Activated naive CD8-positive, alpha-beta T cell treated with anti-CD3 and anti-CD28 coated beads, Interleukin-2, amount 10 ng/mL, durations not matched to agents 7 days and 5 days (primary cell): ENCODE measurements at regions not wholly inside any gene's neighbourhood (a gene's known extent, or its start where the extent isn't known, plus 50 kb on each side); places are given as distances from the start of the nearest gene placed in this dataset.
"Not testable (repeated sequence)": the region's sequence is repeated elsewhere in the genome, so short reads cannot be mapped to it uniquely, and the experiment has no call there.

Experiments
- ATAC-seq: fragments of 150-1000 bp; cut with Tn5 transposase; one replicate; pipeline ENCODE4 v1.10.0; 2021; ENCODE audit warnings: low read depth, moderate library complexity
- POLR2A ChIA-PET: fragments of 350-600 bp; sonication (Branson Sonifier 250); formaldehyde crosslinking; loops from one replicate; lab custom pipeline; 2021; ENCODE audit warnings: antibody characterized with exemption; lab: Charles Lee
- DNase-seq: peaks from one replicate; pipeline ENCODE4 v3.0.0; 2021
- H3K27ac Mint-ChIP-seq: one replicate; pipeline ENCODE4 v1.8.0; 2022; ENCODE audit warnings: mild to moderate bottlenecking, mixed read lengths
- H3K27me3 Mint-ChIP-seq: one replicate; pipeline ENCODE4 v1.8.0; 2022; ENCODE audit warnings: mild to moderate bottlenecking, moderate library complexity, mixed read lengths
- H3K36me3 Mint-ChIP-seq: one replicate; pipeline ENCODE4 v1.8.0; 2021; ENCODE audit warnings: mild to moderate bottlenecking, mixed read lengths
- H3K4me1 Mint-ChIP-seq: one replicate; pipeline ENCODE4 v1.8.0; 2021; ENCODE audit warnings: mixed read lengths
- H3K4me3 Mint-ChIP-seq: one replicate; pipeline ENCODE4 v1.8.0; 2022; ENCODE audit warnings: mild to moderate bottlenecking, moderate library complexity, mixed read lengths
- H3K9me3 Mint-ChIP-seq: one replicate; pipeline ENCODE4 v1.8.0; 2021; ENCODE audit warnings: mixed read lengths

- no peaks in the 10 kb centered on the region for H3K27me3 Mint-ChIP-seq
- peaks cover 6% of the 10 kb centered on the region for H3K9me3 Mint-ChIP-seq
- no peak for ATAC-seq
- POLR2A ChIA-PET: interaction anchor here (0.7 to 2.8 kb wide), 7 partner anchors 13 to 758 kb away, joined by 3 to 30 read pairs (median 4); partner anchors contain the start of genes ZNF254, ZNF675, ZNF681 and ZNF726
- peak overlapping the region; percentile 98 for H3K4me3 Mint-ChIP-seq
- H3K27ac Mint-ChIP-seq: peak overlapping the region; percentile 98
- peaks cover 20% of the 10 kb centered on the region for H3K4me1 Mint-ChIP-seq
- no peak for DNase-seq
- H3K36me3 Mint-ChIP-seq: peaks cover 22% of the 10 kb centered on the region
Observed at GRCh38 chr19:24032651-24033050, 54.3 kb upstream of the ZNF254 start.

DNA sequence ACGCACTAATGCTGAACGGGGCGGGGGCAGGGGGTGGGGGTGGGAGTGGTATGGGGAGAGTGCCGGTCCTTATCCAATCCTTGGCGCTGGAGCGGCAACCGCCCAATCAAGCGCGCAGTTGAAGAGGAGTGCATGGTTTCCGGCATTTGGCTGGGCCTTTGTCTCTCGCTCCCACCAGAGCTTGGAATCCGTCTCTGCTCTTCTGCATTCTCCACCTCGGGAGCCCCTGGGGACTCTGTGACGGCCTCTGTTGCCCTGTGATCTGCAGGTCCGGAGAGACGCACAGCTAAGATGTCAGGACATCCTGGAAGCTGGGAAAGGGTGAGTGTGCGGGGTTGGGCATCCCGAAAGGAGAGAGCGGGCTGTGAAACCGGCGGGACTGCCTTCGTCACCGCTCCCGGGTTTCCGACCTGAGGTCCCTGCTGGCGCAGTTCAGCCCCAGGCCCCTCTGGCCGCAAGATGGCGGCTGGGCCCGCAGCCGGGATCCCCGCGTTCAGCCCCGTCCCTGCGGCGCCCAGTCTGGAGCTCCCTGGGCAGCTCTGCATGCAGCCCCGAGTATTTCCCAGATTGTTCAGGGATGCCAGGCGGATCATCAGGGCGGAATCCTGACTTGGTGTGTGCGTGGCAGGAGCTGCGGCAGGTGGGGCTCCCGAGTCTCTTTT, 53.6 kb upstream of the ZNF254 start:
- peaks cover 24% of the 10 kb centered on the region for H3K36me3 Mint-ChIP-seq
- H3K27ac Mint-ChIP-seq: peak overlapping the region; percentile 98
- no peaks in the 10 kb centered on the region for H3K27me3 Mint-ChIP-seq
- peak overlapping the region; percentile 98 for H3K4me3 Mint-ChIP-seq
- H3K9me3 Mint-ChIP-seq: peaks cover 6% of the 10 kb centered on the region
- peaks cover 20% of the 10 kb centered on the region for H3K4me1 Mint-ChIP-seq
- DNase-seq (peak; percentile 78), ATAC-seq (peak; percentile 99)
- POLR2A ChIA-PET: interaction anchor here (0.5 to 2.8 kb wide), 11 partner anchors 14 to 759 kb away, joined by 3 to 30 read pairs (median 4); partner anchors contain the start of genes ZNF254, ZNF675, ZNF681 and ZNF726

DNA sequence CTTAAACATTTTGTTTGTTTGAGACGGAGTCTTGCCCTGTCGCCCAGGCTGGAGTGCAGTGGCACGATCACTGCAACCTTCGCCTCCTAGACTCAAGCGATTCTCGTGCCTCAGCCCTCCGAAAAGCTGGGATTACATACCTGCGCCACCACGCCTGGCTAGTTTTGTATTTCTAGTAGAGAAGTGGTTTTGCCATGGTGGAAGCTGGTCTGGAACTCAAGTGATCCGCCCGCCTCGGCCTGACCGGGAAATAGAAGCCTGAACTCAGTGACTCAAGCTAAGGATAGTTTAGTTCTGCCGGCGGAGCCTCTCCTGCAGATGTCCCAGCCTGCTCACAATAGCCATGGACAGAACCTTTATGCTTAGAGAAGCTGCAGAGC, 53.0 kb upstream of the ZNF254 start:
- ATAC-seq (peak; percentile 33), DNase-seq (no peak)
- H3K9me3 Mint-ChIP-seq: peaks cover 6% of the 10 kb centered on the region
- H3K27ac Mint-ChIP-seq: peak overlapping the region; percentile 98
- peaks cover 20% of the 10 kb centered on the region for H3K4me1 Mint-ChIP-seq
- no peaks in the 10 kb centered on the region for H3K27me3 Mint-ChIP-seq
- peaks cover 29% of the 10 kb centered on the region for H3K36me3 Mint-ChIP-seq
- peak overlapping the region; percentile 98 for H3K4me3 Mint-ChIP-seq
- POLR2A ChIA-PET: interaction anchor here (0.5 to 2.8 kb wide), 11 partner anchors 14 to 760 kb away, joined by 3 to 30 read pairs (median 4); partner anchors contain the start of genes ZNF254, ZNF675, ZNF726 and ZNF91

GRCh38 chr19:24035261-24035880, 51.6 kb upstream of the ZNF254 start:
- not testable (repeated sequence) for H3K27me3 Mint-ChIP-seq, H3K27ac Mint-ChIP-seq, DNase-seq, ATAC-seq, H3K9me3 Mint-ChIP-seq
- Mint-ChIP-seq H3K36me3 (peaks cover 42% of the 10 kb centered on the region), H3K4me1 (peaks cover 20% of the 10 kb centered on the region), H3K4me3 (peak overlapping the region; percentile 62)
- POLR2A ChIA-PET: interaction anchor here (0.6 to 2.8 kb wide), 2 partner anchors 121 to 635 kb away, joined by 4 to 27 read pairs; partner anchors contain the start of gene ZNF726
